ENCODE measurements at regions not wholly inside any gene's neighbourhood (a gene's known extent, or its start where the extent isn't known, plus 50 kb on each side); places are given as distances from the start of the nearest gene placed in this dataset.

DNA sequence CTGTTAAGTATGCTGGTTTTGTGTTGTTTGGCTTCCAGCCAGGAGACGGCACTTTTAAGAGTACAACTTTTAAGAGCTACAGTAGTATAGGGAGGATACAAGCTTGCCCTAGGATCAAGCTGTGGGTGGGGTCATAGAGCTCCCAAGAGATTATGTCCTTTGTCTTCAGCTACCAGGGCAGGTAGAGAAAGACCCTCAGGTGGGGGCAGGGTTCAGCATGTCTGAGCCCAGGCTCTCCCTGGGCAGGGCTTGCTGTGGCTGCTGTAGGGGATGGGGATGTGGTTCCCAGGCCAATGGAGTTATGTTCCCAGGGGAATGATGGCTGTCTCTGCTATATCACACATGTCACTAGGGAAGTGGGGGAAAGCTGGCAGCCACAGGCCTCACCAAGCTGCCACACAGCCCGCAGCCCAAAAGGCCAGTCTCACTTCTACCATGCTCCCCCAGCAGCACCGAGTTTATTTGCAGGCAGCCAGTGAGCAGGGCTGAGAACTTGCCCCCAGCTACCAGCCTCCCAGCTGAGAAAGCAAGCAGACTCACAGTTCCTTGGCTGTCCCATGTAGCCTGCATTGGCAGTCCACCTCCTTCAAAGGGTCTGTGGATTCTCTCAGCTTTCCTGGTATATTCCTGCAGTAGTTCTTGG, 105.7 kb upstream of the ERBB4 start (continued):
- TF ChIP-seq, protein P1, sequence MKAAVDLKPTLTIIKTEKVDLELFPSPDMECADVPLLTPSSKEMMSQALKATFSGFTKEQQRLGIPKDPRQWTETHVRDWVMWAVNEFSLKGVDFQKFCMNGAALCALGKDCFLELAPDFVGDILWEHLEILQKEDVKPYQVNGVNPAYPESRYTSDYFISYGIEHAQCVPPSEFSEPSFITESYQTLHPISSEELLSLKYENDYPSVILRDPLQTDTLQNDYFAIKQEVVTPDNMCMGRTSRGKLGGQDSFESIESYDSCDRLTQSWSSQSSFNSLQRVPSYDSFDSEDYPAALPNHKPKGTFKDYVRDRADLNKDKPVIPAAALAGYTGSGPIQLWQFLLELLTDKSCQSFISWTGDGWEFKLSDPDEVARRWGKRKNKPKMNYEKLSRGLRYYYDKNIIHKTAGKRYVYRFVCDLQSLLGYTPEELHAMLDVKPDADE (IDR thresholded peaks at IDR 0.05) = no peak
- TF ChIP-seq CREB1 (CRISPR knock-in tag; IDR thresholded peaks at IDR 0.05; ENCODE audit: low read depth) (no peak), POLR2AphosphoS5 (IDR thresholded peaks at IDR 0.05; ENCODE audit: low read depth) (no peak), JUNB (IDR thresholded peaks at IDR 0.05; ENCODE audit: unreplicated experiment) (no peak), NANOG (IDR thresholded peaks at IDR 0.05; ENCODE audit: borderline replicate concordance) (no peak), STAT1 (IDR thresholded peaks at IDR 0.05; ENCODE audit: unreplicated experiment) (no peak)
- TF ChIP-seq, protein P2, sequence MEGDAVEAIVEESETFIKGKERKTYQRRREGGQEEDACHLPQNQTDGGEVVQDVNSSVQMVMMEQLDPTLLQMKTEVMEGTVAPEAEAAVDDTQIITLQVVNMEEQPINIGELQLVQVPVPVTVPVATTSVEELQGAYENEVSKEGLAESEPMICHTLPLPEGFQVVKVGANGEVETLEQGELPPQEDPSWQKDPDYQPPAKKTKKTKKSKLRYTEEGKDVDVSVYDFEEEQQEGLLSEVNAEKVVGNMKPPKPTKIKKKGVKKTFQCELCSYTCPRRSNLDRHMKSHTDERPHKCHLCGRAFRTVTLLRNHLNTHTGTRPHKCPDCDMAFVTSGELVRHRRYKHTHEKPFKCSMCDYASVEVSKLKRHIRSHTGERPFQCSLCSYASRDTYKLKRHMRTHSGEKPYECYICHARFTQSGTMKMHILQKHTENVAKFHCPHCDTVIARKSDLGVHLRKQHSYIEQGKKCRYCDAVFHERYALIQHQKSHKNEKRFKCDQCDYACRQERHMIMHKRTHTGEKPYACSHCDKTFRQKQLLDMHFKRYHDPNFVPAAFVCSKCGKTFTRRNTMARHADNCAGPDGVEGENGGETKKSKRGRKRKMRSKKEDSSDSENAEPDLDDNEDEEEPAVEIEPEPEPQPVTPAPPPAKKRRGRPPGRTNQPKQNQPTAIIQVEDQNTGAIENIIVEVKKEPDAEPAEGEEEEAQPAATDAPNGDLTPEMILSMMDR (conservative IDR thresholded peaks at IDR 0.05; ENCODE audit: low read depth in 2 of 2) = no peak
- TF ChIP-seq, protein P3, sequence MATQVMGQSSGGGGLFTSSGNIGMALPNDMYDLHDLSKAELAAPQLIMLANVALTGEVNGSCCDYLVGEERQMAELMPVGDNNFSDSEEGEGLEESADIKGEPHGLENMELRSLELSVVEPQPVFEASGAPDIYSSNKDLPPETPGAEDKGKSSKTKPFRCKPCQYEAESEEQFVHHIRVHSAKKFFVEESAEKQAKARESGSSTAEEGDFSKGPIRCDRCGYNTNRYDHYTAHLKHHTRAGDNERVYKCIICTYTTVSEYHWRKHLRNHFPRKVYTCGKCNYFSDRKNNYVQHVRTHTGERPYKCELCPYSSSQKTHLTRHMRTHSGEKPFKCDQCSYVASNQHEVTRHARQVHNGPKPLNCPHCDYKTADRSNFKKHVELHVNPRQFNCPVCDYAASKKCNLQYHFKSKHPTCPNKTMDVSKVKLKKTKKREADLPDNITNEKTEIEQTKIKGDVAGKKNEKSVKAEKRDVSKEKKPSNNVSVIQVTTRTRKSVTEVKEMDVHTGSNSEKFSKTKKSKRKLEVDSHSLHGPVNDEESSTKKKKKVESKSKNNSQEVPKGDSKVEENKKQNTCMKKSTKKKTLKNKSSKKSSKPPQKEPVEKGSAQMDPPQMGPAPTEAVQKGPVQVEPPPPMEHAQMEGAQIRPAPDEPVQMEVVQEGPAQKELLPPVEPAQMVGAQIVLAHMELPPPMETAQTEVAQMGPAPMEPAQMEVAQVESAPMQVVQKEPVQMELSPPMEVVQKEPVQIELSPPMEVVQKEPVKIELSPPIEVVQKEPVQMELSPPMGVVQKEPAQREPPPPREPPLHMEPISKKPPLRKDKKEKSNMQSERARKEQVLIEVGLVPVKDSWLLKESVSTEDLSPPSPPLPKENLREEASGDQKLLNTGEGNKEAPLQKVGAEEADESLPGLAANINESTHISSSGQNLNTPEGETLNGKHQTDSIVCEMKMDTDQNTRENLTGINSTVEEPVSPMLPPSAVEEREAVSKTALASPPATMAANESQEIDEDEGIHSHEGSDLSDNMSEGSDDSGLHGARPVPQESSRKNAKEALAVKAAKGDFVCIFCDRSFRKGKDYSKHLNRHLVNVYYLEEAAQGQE (IDR thresholded peaks at IDR 0.05; ENCODE audit: unreplicated experiment) = no peak

DNA sequence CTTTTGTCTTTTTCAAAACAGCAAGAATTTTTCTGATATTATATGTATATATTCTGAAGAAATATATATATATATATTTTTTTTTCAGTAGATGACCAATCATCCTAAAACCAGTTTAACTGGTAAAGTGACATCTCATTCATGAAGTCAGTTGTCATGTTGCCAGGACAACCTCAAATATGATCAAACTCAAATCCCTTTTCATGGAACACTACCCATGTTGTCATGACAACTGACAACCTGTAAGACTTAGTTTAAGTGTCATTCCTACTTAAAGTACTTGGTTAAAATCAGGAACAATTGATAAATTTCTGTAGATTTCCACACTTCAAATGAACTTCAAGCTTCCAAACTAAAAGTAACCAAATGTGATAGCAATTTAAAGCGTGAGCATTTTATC, 101.8 kb upstream of the ERBB4 start:
- Mint-ChIP-seq H3K4me1 (peaks cover 5% of the 10 kb centered on the region; the same call in 2 of the 3 replicates), H3K36me3 (ENCODE audit: low read depth) (no peaks in the 10 kb centered on the region), H3K27ac (no peak overlapping the region), H3K27me3 (ENCODE audit: insufficient read depth, low read depth, poor library complexity) (no peaks in the 10 kb centered on the region), H3K4me3 (no peak overlapping the region), H3K9me3 (no peaks in the 10 kb centered on the region; the same call in 2 of the 3 replicates)
- no peaks in the 10 kb centered on the region for H3K9me2 ChIP-seq (ENCODE audit: insufficient read depth)
- H3K4me3 ChIP-seq = no peak overlapping the region
- H3K27me3 ChIP-seq (ENCODE audit: insufficient read depth) = no peaks in the 10 kb centered on the region
- H3K4me2 ChIP-seq = no peak overlapping the region
- no peaks in the 10 kb centered on the region for H3K79me2 ChIP-seq (replicated peaks; ENCODE audit: insufficient read depth)
- H4K20me1 ChIP-seq (replicated peaks; ENCODE audit: insufficient read depth) = no peaks in the 10 kb centered on the region
- no peaks in the 10 kb centered on the region for H3F3A ChIP-seq (replicated peaks; ENCODE audit: low read depth)
- TF ChIP-seq, protein P1 (IDR thresholded peaks at IDR 0.05) = no peak
- TF ChIP-seq JUNB (IDR thresholded peaks at IDR 0.05; ENCODE audit: unreplicated experiment) (no peak), STAT1 (IDR thresholded peaks at IDR 0.05; ENCODE audit: unreplicated experiment) (no peak), NANOG (IDR thresholded peaks at IDR 0.05; ENCODE audit: borderline replicate concordance) (no peak)
- TF ChIP-seq, protein P3 (IDR thresholded peaks at IDR 0.05; ENCODE audit: unreplicated experiment) = no peak
- TF ChIP-seq, protein P2 (conservative IDR thresholded peaks at IDR 0.05; ENCODE audit: low read depth in 2 of 2) = no peak
- ATAC-seq (no peak), DNase-seq (ENCODE audit: low spot score) (no peak)
- no peaks in the 10 kb centered on the region for H3K4me1 ChIP-seq (ENCODE audit: insufficient read depth)
- no peaks in the 10 kb centered on the region for H3K36me3 ChIP-seq (ENCODE audit: insufficient read depth)
- H3K27ac ChIP-seq (ENCODE audit: low read depth) = no peak overlapping the region
- H2AFZ ChIP-seq = no peak overlapping the region

All from GM23338 (cell line).